Non-pigmented ciliary epithelial cell (primary cell): ENCODE measurements at regions not wholly inside any gene's neighbourhood (a gene's known extent, or its start where the extent isn't known, plus 50 kb on each side); places are given as distances from the start of the nearest gene placed in this dataset.

ENCODE experiments used
- DNase-seq: peaks from one replicate; pipeline ENCODE4 v3.0.0-alpha.2; 2010; ENCODE audit warnings: low read depth

- no peak for DNase-seq
Observed at GRCh38 chr15:56868170-56868569, 50.3 kb upstream of the TCF12 start.

GRCh38 chr15:56866803-56867202 is 51.6 kb upstream of the TCF12 start:
- DNase-seq, result no peak

GRCh38 chr15:56857828-56858227 is 60.6 kb upstream of the TCF12 start:
- no peak for DNase-seq

- DNase-seq, result no peak
Observed at GRCh38 chr15:56856934-56857333, 61.5 kb upstream of the TCF12 start.

- DNase-seq, result no peak
Observed at GRCh38 chr15:56844892-56845291, 73.6 kb upstream of the TCF12 start.

GRCh38 chr15:56844471-56844870 is 74.0 kb upstream of the TCF12 start:
- no peak for DNase-seq

GRCh38 chr15:56839641-56840040 is 78.8 kb upstream of the TCF12 start:
- no peak for DNase-seq

GRCh38 chr15:56839099-56839498 is 79.3 kb upstream of the TCF12 start:
- no peak for DNase-seq

GRCh38 chr15:56838085-56838484 is 80.4 kb upstream of the TCF12 start:
- no peak for DNase-seq

- DNase-seq, result peak; percentile 27
Observed at GRCh38 chr15:56837273-56837672, 81.2 kb upstream of the TCF12 start.

- DNase-seq, result no peak
Observed at GRCh38 chr15:56835718-56836171, 82.7 kb upstream of the TCF12 start.

- no peak for DNase-seq
Observed at GRCh38 chr15:56832125-56832524, 86.3 kb upstream of the TCF12 start.

- DNase-seq, result no peak
Observed at GRCh38 chr15:56831467-56832005, 86.9 kb upstream of the TCF12 start.

GRCh38 chr15:56824175-56824574 is 90.9 kb upstream of the ZNF280D start:
- no peak for DNase-seq

GRCh38 chr15:56821721-56822425 is 88.6 kb upstream of the ZNF280D start:
- DNase-seq, result no peak

GRCh38 chr15:56820333-56820732 is 87.0 kb upstream of the ZNF280D start:
- no peak for DNase-seq

- no peak for DNase-seq
Observed at GRCh38 chr15:56817321-56818080, 84.2 kb upstream of the ZNF280D start.

GRCh38 chr15:56816781-56817180 is 83.5 kb upstream of the ZNF280D start:
- no peak for DNase-seq

- no peak for DNase-seq
Observed at GRCh38 chr15:56815247-56815646, 81.9 kb upstream of the ZNF280D start.

- DNase-seq, result no peak
Observed at GRCh38 chr15:56814429-56814828, 81.1 kb upstream of the ZNF280D start.

GRCh38 chr15:56813995-56814394 is 80.7 kb upstream of the ZNF280D start:
- DNase-seq, result no peak

GRCh38 chr15:56812961-56813360 is 79.7 kb upstream of the ZNF280D start:
- no peak for DNase-seq

- DNase-seq, result no peak
Observed at GRCh38 chr15:56812221-56812620, 78.9 kb upstream of the ZNF280D start.
